ENCODE measurements at regions not wholly inside any gene's neighbourhood (a gene's known extent, or its start where the extent isn't known, plus 50 kb on each side); places are given as distances from the start of the nearest gene placed in this dataset.

- Histone ChIP-seq H3K27ac (peak overlapping the region in 1 of 21 experiments; percentile 28), H3K4me3 (no peak overlapping the region)
Observed at GRCh38 chr13:59497621-59498247, 666.0 kb downstream of the DIAPH3 start.

- H3K4me3 ChIP-seq, result no peak overlapping the region
- no peak overlapping the region for H3K27ac ChIP-seq
Observed at GRCh38 chr13:59501004-59501403, 662.7 kb downstream of the DIAPH3 start.

DNA sequence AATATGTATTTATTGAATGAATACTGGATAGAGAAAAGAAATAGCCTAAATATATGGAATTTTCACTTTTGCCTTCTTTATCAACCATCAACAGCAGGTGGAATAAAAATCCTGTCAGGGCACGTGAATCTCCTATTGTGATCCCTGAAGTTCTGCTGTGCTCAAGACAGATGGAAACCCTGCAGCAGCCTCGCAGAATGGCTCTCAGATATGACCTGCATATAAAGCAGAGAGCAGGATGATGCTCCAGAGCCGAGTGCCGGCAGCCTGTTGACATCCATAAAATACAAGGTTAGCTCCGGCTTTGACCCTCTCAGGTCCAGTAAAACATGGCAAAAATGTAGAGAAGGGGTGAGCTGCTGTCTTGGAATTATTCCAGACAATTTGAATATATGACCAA is 659.3 kb downstream of the DIAPH3 start:
- Histone ChIP-seq H3K4me3 (no peak overlapping the region), H3K27ac (no peak overlapping the region)

DNA sequence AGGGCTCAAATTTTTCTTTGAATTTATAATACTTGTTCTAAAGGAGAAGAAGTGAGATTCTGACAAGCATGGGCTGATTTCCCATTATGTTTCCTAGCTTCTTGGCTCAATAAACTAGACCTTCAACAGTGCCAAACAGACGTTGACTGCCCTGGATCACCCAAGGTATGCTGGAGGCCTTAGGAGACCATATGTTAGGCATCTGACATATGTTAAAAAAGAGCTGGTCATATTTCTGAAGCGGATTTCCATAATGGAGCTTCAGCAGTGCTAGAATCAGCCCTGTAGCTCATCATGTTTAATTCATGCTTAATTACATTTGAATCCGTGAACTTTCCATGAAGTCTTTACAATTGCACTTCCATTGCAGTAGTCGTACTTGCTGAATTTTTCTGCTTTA is 653.3 kb downstream of the DIAPH3 start:
- H3K4me3 ChIP-seq, result no peak overlapping the region
- H3K27ac ChIP-seq, result no peak overlapping the region

DNA sequence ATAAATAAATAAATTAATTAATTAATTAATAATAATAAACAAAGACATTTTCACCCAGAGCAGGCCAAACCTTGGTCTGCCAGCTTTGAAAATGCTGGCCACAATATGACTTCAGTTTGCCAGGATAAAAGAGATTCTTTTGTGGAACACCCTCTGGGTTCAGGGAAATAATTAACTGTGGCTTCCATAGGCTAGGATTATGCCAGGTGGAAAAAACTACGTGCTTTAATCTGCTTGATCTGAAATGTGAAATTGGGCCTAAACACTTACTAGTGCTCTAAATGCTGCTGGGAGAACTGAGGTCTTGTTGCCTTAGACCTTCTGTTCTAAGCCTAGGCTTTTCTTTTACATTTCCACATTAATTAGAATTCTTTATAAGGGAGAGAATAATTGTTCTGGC is 650.0 kb downstream of the DIAPH3 start:
- Histone ChIP-seq H3K4me3 (no peak overlapping the region), H3K27ac (no peak overlapping the region)

DNA sequence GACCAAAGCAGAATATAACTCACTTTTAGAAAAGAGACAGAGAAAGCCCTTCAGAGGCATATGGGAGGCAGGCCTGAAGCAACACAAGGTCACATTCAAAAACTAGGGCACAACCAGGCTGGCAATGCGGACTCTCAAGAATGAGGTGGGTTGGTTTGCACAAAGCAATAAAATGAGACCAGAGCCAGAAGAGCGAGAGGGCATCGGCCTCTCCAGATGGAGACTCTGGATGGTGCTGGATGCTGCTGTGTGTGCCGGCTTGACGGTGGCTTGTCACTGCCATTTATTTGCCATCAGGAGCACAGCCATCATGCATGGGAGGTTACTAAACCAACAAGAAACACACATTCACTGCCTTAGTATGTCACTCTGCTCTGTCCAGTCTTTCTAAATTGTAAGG is 649.4 kb downstream of the DIAPH3 start:
- H3K4me3 ChIP-seq, result no peak overlapping the region
- no peak overlapping the region for H3K27ac ChIP-seq

GRCh38 chr13:59519819-59520218 is 643.9 kb downstream of the DIAPH3 start:
- Histone ChIP-seq H3K4me3 (no peak overlapping the region), H3K27ac (no peak overlapping the region)

DNA sequence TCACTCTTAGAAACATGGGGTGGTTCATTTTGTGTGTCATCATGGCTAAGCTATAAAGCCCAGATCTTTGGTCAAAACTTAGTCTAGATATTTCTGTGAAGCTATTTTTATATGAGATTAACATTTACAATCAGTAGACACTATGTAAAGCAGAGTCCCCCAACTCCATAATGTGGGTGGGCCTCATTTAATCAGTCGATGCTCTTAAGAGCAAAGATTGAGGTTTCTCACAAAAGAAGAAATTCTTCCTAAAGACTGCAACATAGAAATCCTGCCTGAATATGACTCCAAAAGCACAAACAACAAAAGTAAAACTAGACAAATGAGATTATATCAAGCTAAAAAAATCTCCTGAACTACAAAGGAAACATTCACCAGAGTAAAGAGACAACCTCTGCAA is 642.2 kb downstream of the DIAPH3 start:
- Histone ChIP-seq H3K4me3 (no peak overlapping the region), H3K27ac (no peak overlapping the region)

- Histone ChIP-seq H3K27ac (no peak overlapping the region), H3K4me3 (no peak overlapping the region)
Observed at GRCh38 chr13:59522652-59523051, 641.1 kb downstream of the DIAPH3 start.

DNA sequence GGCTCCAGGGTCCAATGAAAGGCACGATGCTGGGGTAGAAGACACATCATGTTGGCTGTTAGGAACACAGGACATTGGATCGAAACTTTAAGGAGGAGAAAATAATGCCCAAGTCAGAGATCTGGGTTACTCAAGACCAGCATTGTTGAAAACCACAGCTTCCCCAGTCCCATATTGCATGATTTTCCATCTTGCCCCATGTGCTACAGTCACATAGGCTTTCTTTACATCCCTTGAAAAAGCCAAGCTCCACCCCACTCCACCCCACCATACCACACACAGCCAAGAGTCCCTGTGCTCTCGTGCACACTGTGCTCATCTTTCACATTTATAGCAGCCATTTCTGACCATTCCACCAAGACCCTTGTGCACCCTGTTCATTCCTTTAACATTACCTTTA is 636.2 kb downstream of the DIAPH3 start:
- Histone ChIP-seq H3K27ac (no peak overlapping the region), H3K4me3 (no peak overlapping the region)

GRCh38 chr13:59531571-59532091 is 632.1 kb downstream of the DIAPH3 start:
- Histone ChIP-seq H3K27ac (peak overlapping the region in 7 of 21 experiments; percentile 2 to 48 (median 23)), H3K4me3 (no peak overlapping the region)

- Histone ChIP-seq H3K4me3 (no peak overlapping the region), H3K27ac (peak overlapping the region in 4 of 21 experiments; percentile 17 to 54 (median 43))
Observed at GRCh38 chr13:59532405-59532804, 631.3 kb downstream of the DIAPH3 start.

DNA sequence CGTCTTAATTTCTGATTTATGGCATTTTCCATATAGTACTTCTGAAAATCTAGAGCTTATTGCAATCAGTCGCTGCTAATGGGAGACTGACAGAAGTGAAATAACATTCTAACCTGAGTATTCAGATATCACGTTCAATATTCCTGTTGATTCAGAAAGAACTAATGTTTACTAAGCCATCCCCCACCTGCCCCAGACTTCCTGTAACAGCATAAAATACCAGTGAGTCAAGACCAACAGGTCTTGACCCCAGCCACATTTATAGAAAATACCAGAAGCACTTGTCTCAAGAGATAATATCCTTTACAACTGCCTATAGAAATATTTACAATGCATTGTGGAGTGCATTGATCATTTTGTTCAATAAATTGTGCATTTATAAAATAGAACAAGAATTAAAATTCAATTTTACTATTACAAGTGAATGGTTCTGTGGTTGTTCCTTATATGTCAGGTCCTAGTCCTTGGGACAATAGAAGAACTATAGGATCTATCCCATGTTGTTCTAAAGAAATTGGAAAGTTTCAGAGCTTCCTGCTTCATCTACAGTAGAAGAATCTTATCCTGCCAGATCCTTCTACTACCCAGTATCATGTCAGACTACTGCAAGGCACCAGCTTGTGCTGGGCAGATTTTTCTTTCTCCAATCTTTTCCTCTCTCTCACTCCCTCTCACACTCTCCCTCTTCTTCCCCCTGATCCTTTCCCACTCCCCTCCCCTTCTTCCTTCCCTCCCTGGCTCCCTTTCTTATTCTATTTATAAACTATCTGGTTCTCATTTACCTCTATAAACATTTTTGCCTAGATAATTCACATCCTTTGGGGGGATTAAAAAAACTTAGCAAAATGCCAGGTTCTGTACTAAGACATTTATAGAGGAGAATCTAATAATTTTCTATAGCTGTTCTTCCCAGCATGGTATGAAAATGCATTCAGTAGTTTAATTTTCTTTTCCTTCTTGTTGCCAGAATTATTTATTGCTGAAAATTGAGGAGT is 629.9 kb downstream of the DIAPH3 start:
- Histone ChIP-seq H3K27ac (peak overlapping the region in 1 of 21 experiments; percentile 2), H3K4me3 (no peak overlapping the region)

DNA sequence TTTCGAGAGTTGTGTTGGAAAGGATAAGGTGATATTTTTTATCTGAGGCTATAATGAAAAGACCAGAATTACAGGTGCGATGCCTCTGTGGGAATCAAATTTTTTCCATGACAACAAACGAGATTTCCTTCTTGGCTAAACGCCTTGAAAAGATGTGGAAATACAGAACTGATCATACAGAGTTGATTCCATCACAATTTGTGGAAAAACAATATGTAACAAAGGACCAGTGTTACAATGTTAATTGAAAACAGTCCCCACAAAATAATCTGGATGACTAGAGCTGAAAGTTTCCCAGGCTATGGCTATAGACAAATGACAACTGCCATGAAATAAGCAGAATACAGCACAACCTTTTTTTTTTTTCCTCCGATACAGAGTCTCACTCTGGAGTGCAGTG is 628.9 kb downstream of the DIAPH3 start:
- no peak overlapping the region for H3K4me3 ChIP-seq
- H3K27ac ChIP-seq, result peak overlapping the region in 2 of 21 experiments; percentile 13 to 21

GRCh38 chr13:59537500-59537899 is 626.2 kb downstream of the DIAPH3 start:
- H3K27ac ChIP-seq, result no peak overlapping the region
- H3K4me3 ChIP-seq, result no peak overlapping the region

DNA sequence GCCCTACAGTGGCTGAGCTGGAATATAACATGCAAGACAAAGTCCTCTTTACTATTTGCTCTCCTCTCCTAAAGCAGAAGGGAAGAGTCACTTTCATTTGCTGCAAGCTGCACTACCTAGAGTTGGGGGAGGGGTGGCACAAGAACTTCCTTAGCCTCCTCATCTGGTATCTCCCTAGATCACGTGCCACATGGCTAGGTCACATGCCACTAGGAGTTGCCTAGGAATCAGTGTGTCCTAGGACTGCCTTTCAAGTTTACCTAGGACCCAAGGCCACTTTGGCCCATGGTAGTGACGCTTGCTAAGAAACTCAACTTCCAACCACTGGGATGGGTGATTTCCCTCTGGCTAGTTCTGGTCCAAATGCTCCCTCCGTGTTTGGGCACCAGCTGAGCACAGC is 625.2 kb downstream of the DIAPH3 start:
- no peak overlapping the region for H3K27ac ChIP-seq
- H3K4me3 ChIP-seq, result no peak overlapping the region

DNA sequence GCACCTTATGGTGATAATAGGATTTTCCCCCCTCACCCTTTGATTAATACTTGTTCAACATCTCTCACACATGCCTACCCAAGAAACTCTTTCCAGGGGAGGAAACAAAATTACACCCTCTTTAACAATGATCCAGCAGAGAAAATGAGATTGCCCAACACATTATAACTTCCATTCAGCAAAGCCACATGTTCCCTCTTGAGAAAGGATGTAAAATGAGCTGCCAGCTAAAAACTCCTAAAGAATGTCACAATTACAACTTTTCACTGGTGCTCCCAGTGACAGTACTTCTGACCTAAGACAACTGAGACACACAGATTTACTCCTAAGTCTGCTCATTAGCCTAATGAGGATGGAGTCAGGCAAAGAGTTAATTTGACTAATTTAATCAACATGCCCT is 621.4 kb downstream of the DIAPH3 start:
- Histone ChIP-seq H3K27ac (no peak overlapping the region), H3K4me3 (no peak overlapping the region)

DNA sequence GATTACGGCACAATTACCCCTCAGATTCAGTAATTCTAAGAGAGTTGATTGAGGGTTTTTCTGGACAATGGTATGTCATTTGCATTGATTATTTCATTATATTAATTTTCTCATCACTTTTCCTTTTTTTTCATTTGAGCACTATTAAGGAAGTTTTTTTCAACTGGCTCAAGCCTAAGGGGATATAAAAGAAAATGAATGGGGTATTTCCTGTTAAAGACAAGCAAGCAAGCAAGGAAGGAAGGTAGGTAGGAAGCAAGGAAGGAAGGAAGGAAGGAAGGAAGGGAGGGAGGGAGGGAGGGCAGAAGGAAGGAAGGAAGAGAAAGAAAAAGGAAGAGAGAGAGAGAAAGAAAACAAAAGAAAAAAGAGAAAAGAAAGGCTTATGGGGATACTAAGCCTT is 620.3 kb downstream of the DIAPH3 start:
- H3K4me3 ChIP-seq, result no peak overlapping the region
- H3K27ac ChIP-seq, result no peak overlapping the region

- H3K4me3 ChIP-seq, result no peak overlapping the region
Observed at GRCh38 chr13:59545007-59545406, 618.7 kb downstream of the DIAPH3 start.

DNA sequence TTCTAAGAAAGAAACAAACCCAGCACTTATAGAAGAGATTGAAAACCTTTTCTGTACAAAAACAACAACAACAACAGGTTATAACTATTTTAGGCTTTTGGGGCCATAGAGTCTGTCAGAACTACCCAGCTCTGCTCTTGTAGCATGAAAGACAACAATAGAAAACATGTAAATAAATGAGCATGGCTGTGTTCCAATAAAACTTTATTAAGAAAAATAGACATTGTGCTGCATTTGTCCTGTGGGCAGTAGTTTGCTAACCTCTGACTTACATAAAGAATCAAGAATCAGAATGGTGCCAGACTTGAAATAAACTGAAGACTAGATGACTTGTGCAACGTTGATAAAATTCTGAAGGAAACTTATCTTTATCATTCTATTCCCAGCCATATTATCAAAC is 617.5 kb downstream of the DIAPH3 start:
- no peak overlapping the region for H3K4me3 ChIP-seq

More at GRCh38 chr13:59545007-59545406, 618.7 kb downstream of the DIAPH3 start:
- no peak overlapping the region for H3K27ac ChIP-seq

GRCh38 chr13:59547950-59548349 is 615.8 kb downstream of the DIAPH3 start:
- Histone ChIP-seq H3K4me3 (no peak overlapping the region), H3K27ac (no peak overlapping the region)

More for the DNA sequence above, 617.5 kb downstream of the DIAPH3 start:
- no peak overlapping the region for H3K27ac ChIP-seq

All from skin epidermis (tissue), 12 donors.